HEK293 (cell line): ENCODE measurements at regions not wholly inside any gene's neighbourhood (a gene's known extent, or its start where the extent isn't known, plus 50 kb on each side); places are given as distances from the start of the nearest gene placed in this dataset.
"Not testable (repeated sequence)": the region's sequence is repeated elsewhere in the genome, so short reads cannot be mapped to it uniquely, and the experiment has no call there.

Experiments
- CTCF ChIA-PET: fragments of 350-600 bp; formaldehyde crosslinking; extraction: SDS; loops from one replicate; lab custom pipeline; 2021; ENCODE audit warnings: antibody characterized with exemption; lab: Yijun Ruan, JAX
- POLR2A ChIA-PET: fragments of 300-600 bp; formaldehyde crosslinking; extraction: SDS; loops from one replicate; lab custom pipeline; 2020; ENCODE audit warnings: antibody characterized with exemption, inconsistent platforms; lab: Yijun Ruan, JAX
- H3K27ac ChIP-seq: fragments of 200-500 bp; sonication (Bioruptor generic); 2 replicates; pipeline ENCODE4 v1.5.1; 2014; ENCODE audit warnings: low read depth, low read length, control low read depth, inconsistent platforms; ENCODE audit errors: extremely low read depth
- H3K36me3 ChIP-seq, 2 experiments: fragments of 200-500 bp in 1 of 2; sonication (Bioruptor generic) in 1 of 2; 1 replicate in 1 of 2; 2 replicates in 1 of 2; pipeline ENCODE4 v1.5.1; 2014 to 2017; ENCODE audit warnings: inconsistent platforms in 2 of 2, low read length in 2 of 2; ENCODE audit not compliant: control insufficient read depth in 2 of 2, insufficient read depth in 1 of 2
- H3K4me1 ChIP-seq: fragments of 200-500 bp; sonication (Bioruptor generic); 2 replicates; pipeline ENCODE4 v1.5.1; 2014; ENCODE audit warnings: mild to moderate bottlenecking, low read length, inconsistent platforms; ENCODE audit not compliant: control insufficient read depth, insufficient read depth
- H3K4me3 ChIP-seq: 2 replicates; pipeline ENCODE4 v1.5.1; 2011; ENCODE audit warnings: low read depth, mild to moderate bottlenecking, control low read depth, low read length, moderate library complexity
- H3K9me3 ChIP-seq: fragments of 200-500 bp; sonication (Bioruptor generic); 2 replicates; pipeline ENCODE4 v1.5.1; 2014; ENCODE audit warnings: low read depth, low read length, inconsistent platforms; ENCODE audit not compliant: control insufficient read depth, insufficient read depth
- ATF2 ChIP-seq: fragments of 450-650 bp; formaldehyde crosslinking; IDR thresholded peaks from 2 replicates; pipeline ENCODE4 v1.5.1; 2016; ENCODE audit warnings: missing biosample characterization, missing genetic modification characterization, low read depth
- TCF7L2 ChIP-seq: IDR thresholded peaks from 2 replicates; pipeline ENCODE4 v1.6.1; 2011; ENCODE audit warnings: low read depth, mild to moderate bottlenecking, inconsistent platforms, low read length, moderate library complexity, borderline replicate concordance
- ZNF274 ChIP-seq, 2 experiments: fragments of 200-500 bp in 1 of 2; fragments of 450-650 bp in 1 of 2; sonication (Bioruptor generic) in 1 of 2; formaldehyde crosslinking in 1 of 2; IDR thresholded peaks; 2 replicates each; pipeline versions ENCODE4 v1.5.1 to v1.6.1; 2014 to 2016; ENCODE audit warnings: borderline replicate concordance in 1 of 2, inconsistent platforms in 1 of 2, low read length in 1 of 2, missing biosample characterization in 1 of 2, missing genetic modification characterization in 1 of 2
- ZSCAN4 ChIP-seq: fragments of 450-650 bp; formaldehyde crosslinking; IDR thresholded peaks from 2 replicates; pipeline ENCODE4 v1.5.1; 2017; ENCODE audit warnings: missing biosample characterization, missing genetic modification characterization
- TF ChIP-seq, protein P1 (sequence below): fragments of 450-650 bp; formaldehyde crosslinking; IDR thresholded peaks from 2 replicates; pipeline ENCODE4 v1.5.1; 2016; ENCODE audit warnings: missing biosample characterization, missing genetic modification characterization
- TF ChIP-seq, protein P2 (sequence below): fragments of 450-650 bp; formaldehyde crosslinking; IDR thresholded peaks from 2 replicates; pipeline ENCODE4 v1.5.1; 2016; ENCODE audit warnings: missing biosample characterization, missing genetic modification characterization

GRCh38 chrX:153266140-153266539, 55.4 kb downstream of the PNMA6F start:
- H3K27ac ChIP-seq, H3K36me3 ChIP-seq, H3K4me3 ChIP-seq, POLR2A ChIA-PET, H3K4me1 ChIP-seq, CTCF ChIA-PET, H3K9me3 ChIP-seq: not testable (repeated sequence)
- peak; percentile 93 for TF ChIP-seq ZSCAN4

DNA sequence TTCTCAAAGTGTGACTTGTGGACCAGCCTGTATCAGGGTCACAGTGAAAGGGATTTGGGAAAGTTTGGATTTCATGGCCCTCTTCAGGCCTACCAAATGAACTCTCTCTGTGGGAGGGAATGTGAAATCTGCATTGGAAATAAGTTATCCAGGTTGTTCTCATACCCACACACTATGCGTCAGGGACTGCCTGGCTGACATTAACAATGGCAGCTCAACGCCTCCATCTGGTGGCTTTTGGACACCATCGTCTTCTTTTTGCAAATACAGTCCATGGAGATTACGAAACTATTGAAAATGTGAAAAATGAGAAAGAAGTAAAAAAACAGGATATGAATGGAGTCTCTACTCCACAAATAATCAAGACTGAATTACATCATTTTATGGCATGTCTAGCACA, 61.1 kb downstream of the PNMA6F start:
- H3K36me3 ChIP-seq, H3K4me3 ChIP-seq, H3K27ac ChIP-seq, CTCF ChIA-PET, POLR2A ChIA-PET, H3K4me1 ChIP-seq, H3K9me3 ChIP-seq: not testable (repeated sequence)

- H3K9me3 ChIP-seq, H3K27ac ChIP-seq, H3K4me3 ChIP-seq, H3K4me1 ChIP-seq, CTCF ChIA-PET, POLR2A ChIA-PET, H3K36me3 ChIP-seq: not testable (repeated sequence)
Observed at GRCh38 chrX:153253239-153253638, 68.3 kb downstream of the PNMA6F start.

GRCh38 chrX:153252378-153253129, 69.0 kb downstream of the PNMA6F start:
- H3K4me1 ChIP-seq, H3K36me3 ChIP-seq, POLR2A ChIA-PET, H3K4me3 ChIP-seq, H3K9me3 ChIP-seq, H3K27ac ChIP-seq, CTCF ChIA-PET: not testable (repeated sequence)

GRCh38 chrX:153251952-153252351, 69.6 kb downstream of the PNMA6F start:
- H3K9me3 ChIP-seq, POLR2A ChIA-PET, H3K36me3 ChIP-seq, H3K4me1 ChIP-seq, H3K27ac ChIP-seq, CTCF ChIA-PET, H3K4me3 ChIP-seq: not testable (repeated sequence)

- H3K4me3 ChIP-seq, H3K4me1 ChIP-seq, H3K27ac ChIP-seq, H3K36me3 ChIP-seq, H3K9me3 ChIP-seq, POLR2A ChIA-PET: not testable (repeated sequence)
- CTCF ChIA-PET: interaction anchor here (0.6 kb wide), 1 partner anchor 873 kb away, joined by 4 read pairs; no protein-coding TSS in a partner anchor
Observed at GRCh38 chrX:153250762-153251161, 70.8 kb downstream of the PNMA6F start.

DNA sequence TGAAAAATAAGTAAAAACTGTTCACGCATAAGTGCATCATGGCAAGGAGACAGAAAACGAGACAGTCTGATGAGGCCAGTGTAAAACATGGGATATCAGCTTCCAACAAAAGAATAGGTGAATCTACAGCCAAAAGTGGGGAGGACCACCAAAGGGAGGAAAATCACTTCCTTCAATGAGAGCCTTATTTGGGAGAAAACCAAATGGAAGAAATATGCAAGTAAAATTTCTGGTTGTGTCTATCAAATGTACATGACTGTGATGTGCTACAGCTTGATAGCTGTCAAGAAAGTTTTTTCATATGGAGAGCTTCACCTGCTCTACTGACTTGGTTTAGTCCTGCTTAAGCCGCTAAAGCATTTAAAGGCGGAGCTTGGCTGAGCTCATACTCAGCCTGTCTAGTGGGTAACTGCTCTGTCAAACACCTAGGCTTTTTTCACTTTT, 66.2 kb downstream of the MAGEA1 start:
- H3K4me3 ChIP-seq: no peak overlapping the region
- CTCF ChIA-PET: interaction anchor here (0.7 to 1.3 kb wide), 2 partner anchors 42 to 226 kb away, joined by 3 to 4 read pairs; partner anchors contain the start of gene HAUS7
- TF ChIP-seq, protein P1, sequence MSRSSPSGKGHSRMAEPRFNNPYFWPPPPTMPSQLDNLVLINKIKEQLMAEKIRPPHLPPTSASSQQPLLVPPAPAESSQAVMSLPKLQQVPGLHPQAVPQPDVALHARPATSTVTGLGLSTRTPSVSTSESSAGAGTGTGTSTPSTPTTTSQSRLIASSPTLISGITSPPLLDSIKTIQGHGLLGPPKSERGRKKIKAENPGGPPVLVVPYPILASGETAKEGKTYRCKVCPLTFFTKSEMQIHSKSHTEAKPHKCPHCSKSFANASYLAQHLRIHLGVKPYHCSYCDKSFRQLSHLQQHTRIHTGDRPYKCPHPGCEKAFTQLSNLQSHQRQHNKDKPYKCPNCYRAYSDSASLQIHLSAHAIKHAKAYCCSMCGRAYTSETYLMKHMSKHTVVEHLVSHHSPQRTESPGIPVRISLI: peak; percentile 75; the same call in 1 of the 2 replicates
- no peak for TF ChIP-seq ZNF274 (IDR thresholded peaks at IDR 0.05; ENCODE audit: low read length)
- no peak for TF ChIP-seq ZNF274 (tag by site-specific recombination; IDR thresholded peaks at IDR 0.05; ENCODE audit: borderline replicate concordance)
- no peak for TF ChIP-seq ATF2 (tag by site-specific recombination)
- TF ChIP-seq, protein P2, sequence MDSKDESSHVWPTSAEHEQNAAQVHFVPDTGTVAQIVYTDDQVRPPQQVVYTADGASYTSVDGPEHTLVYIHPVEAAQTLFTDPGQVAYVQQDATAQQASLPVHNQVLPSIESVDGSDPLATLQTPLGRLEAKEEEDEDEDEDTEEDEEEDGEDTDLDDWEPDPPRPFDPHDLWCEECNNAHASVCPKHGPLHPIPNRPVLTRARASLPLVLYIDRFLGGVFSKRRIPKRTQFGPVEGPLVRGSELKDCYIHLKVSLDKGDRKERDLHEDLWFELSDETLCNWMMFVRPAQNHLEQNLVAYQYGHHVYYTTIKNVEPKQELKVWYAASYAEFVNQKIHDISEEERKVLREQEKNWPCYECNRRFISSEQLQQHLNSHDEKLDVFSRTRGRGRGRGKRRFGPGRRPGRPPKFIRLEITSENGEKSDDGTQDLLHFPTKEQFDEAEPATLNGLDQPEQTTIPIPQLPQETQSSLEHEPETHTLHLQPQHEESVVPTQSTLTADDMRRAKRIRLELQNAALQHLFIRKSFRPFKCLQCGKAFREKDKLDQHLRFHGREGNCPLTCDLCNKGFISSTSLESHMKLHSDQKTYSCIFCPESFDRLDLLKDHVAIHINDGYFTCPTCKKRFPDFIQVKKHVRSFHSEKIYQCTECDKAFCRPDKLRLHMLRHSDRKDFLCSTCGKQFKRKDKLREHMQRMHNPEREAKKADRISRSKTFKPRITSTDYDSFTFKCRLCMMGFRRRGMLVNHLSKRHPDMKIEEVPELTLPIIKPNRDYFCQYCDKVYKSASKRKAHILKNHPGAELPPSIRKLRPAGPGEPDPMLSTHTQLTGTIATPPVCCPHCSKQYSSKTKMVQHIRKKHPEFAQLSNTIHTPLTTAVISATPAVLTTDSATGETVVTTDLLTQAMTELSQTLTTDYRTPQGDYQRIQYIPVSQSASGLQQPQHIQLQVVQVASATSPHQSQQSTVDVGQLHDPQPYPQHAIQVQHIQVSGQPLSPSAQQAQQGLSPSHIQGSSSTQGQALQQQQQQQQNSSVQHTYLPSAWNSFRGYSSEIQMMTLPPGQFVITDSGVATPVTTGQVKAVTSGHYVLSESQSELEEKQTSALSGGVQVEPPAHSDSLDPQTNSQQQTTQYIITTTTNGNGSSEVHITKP (tag by site-specific recombination): peak; percentile 100
- TF ChIP-seq TCF7L2: peak; percentile 74

More for the DNA sequence above, 66.2 kb downstream of the MAGEA1 start:
- no peaks in the 10 kb centered on the region for H3K4me1 ChIP-seq
- no peak overlapping the region for H3K27ac ChIP-seq
- H3K9me3 ChIP-seq: no peaks in the 10 kb centered on the region
- H3K36me3 ChIP-seq: no peaks in the 10 kb centered on the region
- POLR2A ChIA-PET: no interaction called here
